ENCODE measurements at regions not wholly inside any gene's neighbourhood (a gene's known extent, or its start where the extent isn't known, plus 50 kb on each side); places are given as distances from the start of the nearest gene placed in this dataset.

DNA sequence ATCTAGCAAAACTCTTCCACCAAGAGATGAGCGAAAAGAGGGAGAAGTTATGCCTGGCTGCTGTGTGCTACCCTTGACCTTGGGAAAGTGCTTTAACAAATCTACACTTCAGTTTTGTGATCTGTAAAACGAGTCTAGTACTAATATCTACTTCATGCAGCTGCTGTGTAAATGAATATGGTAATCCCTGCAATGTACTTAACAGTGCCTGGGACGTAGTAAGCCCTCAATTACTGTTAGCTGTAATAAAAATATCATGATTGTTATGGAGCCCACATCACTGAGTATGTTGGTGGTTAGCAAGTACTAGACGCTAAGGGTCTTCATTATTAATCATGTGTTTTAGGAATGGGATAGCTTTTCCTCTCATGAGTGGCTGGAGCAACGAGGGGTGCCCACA is 80.5 kb downstream of the LYZL1 start:
- Histone ChIP-seq H3K27ac (ENCODE audit: insufficient read depth, low read length) (no peak overlapping the region), H4K8ac (ENCODE audit: low read depth in 2 of 2, low read length in 2 of 2) (no peak overlapping the region), H3K56ac (ENCODE audit: extremely low read depth, insufficient read depth, low read length) (no peak overlapping the region), H4K20me1 (ENCODE audit: insufficient read depth, low read length) (no peaks in the 10 kb centered on the region), H3K4ac (ENCODE audit: low read depth, low read length) (no peak overlapping the region), H3K4me3 (ENCODE audit: insufficient read depth, low read depth, low read length) (no peak overlapping the region), H2BK120ac (ENCODE audit: low read depth, low read length) (no peak overlapping the region), H3K79me1 (ENCODE audit: low read depth in 1 of 2, low read length in 2 of 2) (no peaks in the 10 kb centered on the region), H2BK20ac (ENCODE audit: low read depth, low read length) (no peak overlapping the region), H3K14ac (replicated peaks; ENCODE audit: low read depth, low read length) (no peak overlapping the region), H2BK15ac (ENCODE audit: low read depth, low read length) (no peak overlapping the region), H2AFZ (replicated peaks; ENCODE audit: low read length, poor library complexity) (no peak overlapping the region), H3K36me3 (ENCODE audit: control insufficient read depth, insufficient read depth, low read length) (no peaks in the 10 kb centered on the region), H3K4me1 (ENCODE audit: control insufficient read depth, insufficient read depth, low read length) (no peaks in the 10 kb centered on the region), H3K27me3 (ENCODE audit: control insufficient read depth, insufficient read depth, low read length) (peaks cover 35% of the 10 kb centered on the region), H3K9me3 (ENCODE audit: control insufficient read depth, insufficient read depth, low read length) (peaks cover 1% of the 10 kb centered on the region; the same call in 1 of the 2 replicates), H3K23ac (ENCODE audit: low read depth, low read length) (no peak overlapping the region), H3K9me1 (ENCODE audit: insufficient read depth, low read length) (no peaks in the 10 kb centered on the region), H2BK5ac (ENCODE audit: low read depth, low read length, poor library complexity, severe bottlenecking) (no peak overlapping the region), H3K18ac (ENCODE audit: low read depth, low read length) (no peak overlapping the region), H2AK9ac (replicated peaks; ENCODE audit: low read depth, low read length, poor library complexity) (no peak overlapping the region), H3K4me2 (ENCODE audit: low read depth, low read length) (no peak overlapping the region), H2AK5ac (ENCODE audit: low read depth, low read length) (no peak overlapping the region), H4K5ac (ENCODE audit: low read depth, low read length) (no peak overlapping the region), H4K91ac (ENCODE audit: insufficient read depth, low read depth, low read length) (no peak overlapping the region), H3K9ac (ENCODE audit: low read depth, low read length) (no peak overlapping the region)
- ChIA-PET CTCF (interaction anchor here (0.7 to 1.0 kb wide), 2 partner anchors 9 to 17 kb away, joined by 3 to 5 read pairs; no protein-coding TSS in a partner anchor), POLR2A (ENCODE audit: unreplicated experiment) (no interaction called here)
- ATAC-seq (ENCODE audit: low read depth) (no peak), DNase-seq (no peak)
- in situ Hi-C loops (cut with MboI; ENCODE audit: low sequenced_read_pairs): no loop called here
- TF ChIP-seq NFE2L2 (IDR thresholded peaks at IDR 0.05; ENCODE audit: low read depth, low read length) (no peak), RAD21 (IDR thresholded peaks at IDR 0.05; ENCODE audit: low read length) (no peak), RCOR1 (IDR thresholded peaks at IDR 0.05; ENCODE audit: insufficient replicate concordance, low read length) (no peak), POLR2A (IDR thresholded peaks at IDR 0.05; ENCODE audit: low read depth, low read length) (no peak), CHD1 (IDR thresholded peaks at IDR 0.05; ENCODE audit: low read depth, low read length) (no peak), BHLHE40 (IDR thresholded peaks at IDR 0.05; ENCODE audit: low read depth, low read length) (no peak), CEBPB (IDR thresholded peaks at IDR 0.05; ENCODE audit: low read depth, low read length) (no peak), MAFK (IDR thresholded peaks at IDR 0.05; ENCODE audit: low read depth, low read length) (no peak), RFX5 (IDR thresholded peaks at IDR 0.05; ENCODE audit: low read depth, low read length) (no peak), FOS (IDR thresholded peaks at IDR 0.05; ENCODE audit: low read depth, low read length) (no peak)
- TF ChIP-seq, protein P1, sequence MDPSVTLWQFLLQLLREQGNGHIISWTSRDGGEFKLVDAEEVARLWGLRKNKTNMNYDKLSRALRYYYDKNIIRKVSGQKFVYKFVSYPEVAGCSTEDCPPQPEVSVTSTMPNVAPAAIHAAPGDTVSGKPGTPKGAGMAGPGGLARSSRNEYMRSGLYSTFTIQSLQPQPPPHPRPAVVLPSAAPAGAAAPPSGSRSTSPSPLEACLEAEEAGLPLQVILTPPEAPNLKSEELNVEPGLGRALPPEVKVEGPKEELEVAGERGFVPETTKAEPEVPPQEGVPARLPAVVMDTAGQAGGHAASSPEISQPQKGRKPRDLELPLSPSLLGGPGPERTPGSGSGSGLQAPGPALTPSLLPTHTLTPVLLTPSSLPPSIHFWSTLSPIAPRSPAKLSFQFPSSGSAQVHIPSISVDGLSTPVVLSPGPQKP (IDR thresholded peaks at IDR 0.05; ENCODE audit: borderline replicate concordance, low read depth, low read length): no peak
- TF ChIP-seq, protein P2, sequence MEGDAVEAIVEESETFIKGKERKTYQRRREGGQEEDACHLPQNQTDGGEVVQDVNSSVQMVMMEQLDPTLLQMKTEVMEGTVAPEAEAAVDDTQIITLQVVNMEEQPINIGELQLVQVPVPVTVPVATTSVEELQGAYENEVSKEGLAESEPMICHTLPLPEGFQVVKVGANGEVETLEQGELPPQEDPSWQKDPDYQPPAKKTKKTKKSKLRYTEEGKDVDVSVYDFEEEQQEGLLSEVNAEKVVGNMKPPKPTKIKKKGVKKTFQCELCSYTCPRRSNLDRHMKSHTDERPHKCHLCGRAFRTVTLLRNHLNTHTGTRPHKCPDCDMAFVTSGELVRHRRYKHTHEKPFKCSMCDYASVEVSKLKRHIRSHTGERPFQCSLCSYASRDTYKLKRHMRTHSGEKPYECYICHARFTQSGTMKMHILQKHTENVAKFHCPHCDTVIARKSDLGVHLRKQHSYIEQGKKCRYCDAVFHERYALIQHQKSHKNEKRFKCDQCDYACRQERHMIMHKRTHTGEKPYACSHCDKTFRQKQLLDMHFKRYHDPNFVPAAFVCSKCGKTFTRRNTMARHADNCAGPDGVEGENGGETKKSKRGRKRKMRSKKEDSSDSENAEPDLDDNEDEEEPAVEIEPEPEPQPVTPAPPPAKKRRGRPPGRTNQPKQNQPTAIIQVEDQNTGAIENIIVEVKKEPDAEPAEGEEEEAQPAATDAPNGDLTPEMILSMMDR (conservative IDR thresholded peaks at IDR 0.05; ENCODE audit: low read depth, low read length): no peak
- TF ChIP-seq, protein P3, sequence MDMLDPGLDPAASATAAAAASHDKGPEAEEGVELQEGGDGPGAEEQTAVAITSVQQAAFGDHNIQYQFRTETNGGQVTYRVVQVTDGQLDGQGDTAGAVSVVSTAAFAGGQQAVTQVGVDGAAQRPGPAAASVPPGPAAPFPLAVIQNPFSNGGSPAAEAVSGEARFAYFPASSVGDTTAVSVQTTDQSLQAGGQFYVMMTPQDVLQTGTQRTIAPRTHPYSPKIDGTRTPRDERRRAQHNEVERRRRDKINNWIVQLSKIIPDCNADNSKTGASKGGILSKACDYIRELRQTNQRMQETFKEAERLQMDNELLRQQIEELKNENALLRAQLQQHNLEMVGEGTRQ (IDR thresholded peaks at IDR 0.05; ENCODE audit: low read depth, low read length): no peak
- WGBS, 2 experiments (ENCODE audit: extremely low coverage in 2 of 2, insufficient read length in 1 of 2): 60% methylated on average over 1 of the region's 5 CpGs; no CpG with 5 or more reads in 1 of the 2 experiments
- dilution Hi-C loops (cut with HindIII; ENCODE audit: low sequenced_read_pairs, unreplicated experiment): no loop called here
- intact Hi-C loops (cut with micrococcal nuclease): no loop called here
- BruUV-seq (replicated peaks): no TSS peak

All from IMR-90 (cell line).